Esophagus muscularis mucosa (tissue), 3 donors: ENCODE measurements at regions not wholly inside any gene's neighbourhood (a gene's known extent, or its start where the extent isn't known, plus 50 kb on each side); places are given as distances from the start of the nearest gene placed in this dataset.

Experiments used
- CTCF ChIP-seq, 3 experiments: fragments of 200-600 bp in 2 of 3; fragments of 450-650 bp in 1 of 3; sonication (generic) in 2 of 3; IDR thresholded peaks; one replicate each; pipeline ENCODE4 v1.5.1; 2017 to 2019; ENCODE audit warnings: antibody characterized with exemption in 3 of 3, mild to moderate bottlenecking in 2 of 3, moderate library complexity in 1 of 3
- POLR2A ChIP-seq: fragments of 450-650 bp; IDR thresholded peaks from one replicate; pipeline ENCODE4 v1.6.1; 2017; ENCODE audit warnings: antibody characterized with exemption, moderate library complexity, mild to moderate bottlenecking, low read depth
- POLR2AphosphoS5 ChIP-seq, 2 donors: sonication (generic); formaldehyde crosslinking; IDR thresholded peaks; one replicate each; pipeline ENCODE4 v1.6.1; 2017; ENCODE audit warnings: antibody characterized with exemption in 2 of 2

GRCh38 chr7:27453702-27454405 is 208.8 kb downstream of the HIBADH start:
- TF ChIP-seq CTCF (IDR thresholded peaks at IDR 0.05), result no peak
- no peak for TF ChIP-seq POLR2A
- TF ChIP-seq POLR2AphosphoS5 (IDR thresholded peaks at IDR 0.05), result no peak
